ENCODE measurements at regions not wholly inside any gene's neighbourhood (a gene's known extent, or its start where the extent isn't known, plus 50 kb on each side); places are given as distances from the start of the nearest gene placed in this dataset.

GRCh38 chr9:15032860-15033259, 122.6 kb upstream of the FREM1 start:
- TF ChIP-seq CTCF (optimal IDR thresholded peaks at IDR 0.05 in 1 of 3, IDR thresholded peaks at IDR 0.05 in 1 of 3, conservative IDR thresholded peaks at IDR 0.05 in 1 of 3; ENCODE audit: extremely low read depth in 1 of 3, insufficient read depth in 2 of 3, low read length in 3 of 3) (no peak), EZH2 (IDR thresholded peaks at IDR 0.05; ENCODE audit: low read length) (no peak)
